AG04450 (cell line): ENCODE measurements at regions not wholly inside any gene's neighbourhood (a gene's known extent, or its start where the extent isn't known, plus 50 kb on each side); places are given as distances from the start of the nearest gene placed in this dataset.

ENCODE experiments used
- CTCF ChIA-PET: fragments of 300-600, 350-600 bp; formaldehyde crosslinking; extraction: SDS; loops from one replicate; lab custom pipeline; 2022; ENCODE audit warnings: antibody characterized with exemption, inconsistent platforms; lab: Charles Lee
- POLR2A ChIA-PET: fragments of 350-600 bp; formaldehyde crosslinking; extraction: SDS; loops from one replicate; lab custom pipeline; 2021; ENCODE audit warnings: antibody characterized with exemption, inconsistent platforms; lab: Yijun Ruan, JAX
- DNase-seq: peaks from one replicate; pipeline ENCODE4 v3.0.0-alpha.2; 2011; ENCODE audit warnings: low read depth, low spot score
- H3K27ac ChIP-seq: one replicate; pipeline ENCODE4 v1.5.1; 2012; ENCODE audit warnings: low read depth, low read length, control low read depth
- H3K27me3 ChIP-seq: one replicate; pipeline ENCODE4 v1.6.0; 2012; ENCODE audit warnings: low read length; ENCODE audit not compliant: control insufficient read depth, insufficient read depth
- H3K4me3 ChIP-seq: 2 replicates; pipeline ENCODE4 v1.5.1; 2011; ENCODE audit warnings: mild to moderate bottlenecking, low read depth, low read length, control low read depth
- H3K9me3 ChIP-seq: 2 replicates; pipeline ENCODE4 v1.5.1; 2012; ENCODE audit warnings: low read length; ENCODE audit not compliant: control insufficient read depth, insufficient read depth
- CTCF ChIP-seq: IDR thresholded peaks from 2 replicates; pipeline ENCODE4 v1.5.1; 2011; ENCODE audit warnings: low read depth, low read length, control low read depth, inconsistent platforms

GRCh38 chr3:127391436-127392155, 103.8 kb upstream of the PRR20G start:
- no peaks in the 10 kb centered on the region; the same call in 1 of the 2 replicates for H3K9me3 ChIP-seq
- H3K4me3 ChIP-seq, result no peak overlapping the region
- no peak overlapping the region for H3K27ac ChIP-seq
- no peak for DNase-seq
- no peak for TF ChIP-seq CTCF
- ChIA-PET CTCF (no interaction called here), POLR2A (no interaction called here)
- peaks cover 18% of the 10 kb centered on the region for H3K27me3 ChIP-seq

- peaks cover 14% of the 10 kb centered on the region for H3K27me3 ChIP-seq
- ChIA-PET CTCF (no interaction called here), POLR2A (no interaction called here)
These were observed 102.6 kb upstream of the PRR20G start for GRCh38 chr3:127390365-127391025.

GRCh38 chr3:127389913-127390312, 102.1 kb upstream of the PRR20G start:
- peaks cover 14% of the 10 kb centered on the region for H3K27me3 ChIP-seq

More at GRCh38 chr3:127390365-127391025, 102.6 kb upstream of the PRR20G start:
- DNase-seq, result no peak
- Histone ChIP-seq H3K4me3 (no peak overlapping the region), H3K9me3 (no peaks in the 10 kb centered on the region; the same call in 1 of the 2 replicates), H3K27ac (no peak overlapping the region)
- no peak for TF ChIP-seq CTCF

GRCh38 chr3:127389420-127389819, 101.6 kb upstream of the PRR20G start:
- no peak for TF ChIP-seq CTCF
- Histone ChIP-seq H3K27me3 (peaks cover 15% of the 10 kb centered on the region), H3K9me3 (no peaks in the 10 kb centered on the region; the same call in 1 of the 2 replicates), H3K4me3 (no peak overlapping the region), H3K27ac (no peak overlapping the region)
- no peak for DNase-seq
- CTCF ChIA-PET, result interaction anchor here (0.7 kb wide), 1 partner anchor 10 kb away, joined by 6 read pairs; no protein-coding TSS in a partner anchor
- POLR2A ChIA-PET, result no interaction called here

More at GRCh38 chr3:127389913-127390312, 102.1 kb upstream of the PRR20G start:
- Histone ChIP-seq H3K27ac (no peak overlapping the region), H3K9me3 (no peaks in the 10 kb centered on the region; the same call in 1 of the 2 replicates), H3K4me3 (no peak overlapping the region)
- DNase-seq, result no peak
- ChIA-PET POLR2A (no interaction called here), CTCF (no interaction called here)
- TF ChIP-seq CTCF, result no peak

- peaks cover 15% of the 10 kb centered on the region for H3K27me3 ChIP-seq
- DNase-seq, result no peak
- H3K27ac ChIP-seq, result no peak overlapping the region
- CTCF ChIA-PET, result no interaction called here
- no peaks in the 10 kb centered on the region; the same call in 1 of the 2 replicates for H3K9me3 ChIP-seq
- no peak overlapping the region for H3K4me3 ChIP-seq
- TF ChIP-seq CTCF, result no peak
- POLR2A ChIA-PET, result no interaction called here
These were observed 100.6 kb upstream of the PRR20G start for GRCh38 chr3:127388427-127388826.
